ENCODE measurements at regions not wholly inside any gene's neighbourhood (a gene's known extent, or its start where the extent isn't known, plus 50 kb on each side); places are given as distances from the start of the nearest gene placed in this dataset.
"Not testable (repeated sequence)": the region's sequence is repeated elsewhere in the genome, so short reads cannot be mapped to it uniquely, and the experiment has no call there.

GRCh38 chr15:20063167-20063566, 478.4 kb downstream of the GOLGA6L6 start:
- H3K36me3 ChIP-seq (ENCODE audit: insufficient read depth, low read length); H3K4me3 ChIP-seq (ENCODE audit: low read length); H2AFZ ChIP-seq (ENCODE audit: low read depth, low read length); H3K4me1 ChIP-seq (ENCODE audit: insufficient read depth, low read length); H3K9me3 ChIP-seq (ENCODE audit: low read length); H3K27me3 ChIP-seq (ENCODE audit: insufficient read depth, low read length): not testable (repeated sequence)

GRCh38 chr15:20060838-20061237, 480.8 kb downstream of the GOLGA6L6 start:
- not testable (repeated sequence) for H3K27me3 ChIP-seq (ENCODE audit: insufficient read depth, low read length); H3K9me3 ChIP-seq (ENCODE audit: low read length); H3K4me3 ChIP-seq (ENCODE audit: low read length); H3K4me1 ChIP-seq (ENCODE audit: insufficient read depth, low read length); H3K36me3 ChIP-seq (ENCODE audit: insufficient read depth, low read length); H2AFZ ChIP-seq (ENCODE audit: low read depth, low read length)

DNA sequence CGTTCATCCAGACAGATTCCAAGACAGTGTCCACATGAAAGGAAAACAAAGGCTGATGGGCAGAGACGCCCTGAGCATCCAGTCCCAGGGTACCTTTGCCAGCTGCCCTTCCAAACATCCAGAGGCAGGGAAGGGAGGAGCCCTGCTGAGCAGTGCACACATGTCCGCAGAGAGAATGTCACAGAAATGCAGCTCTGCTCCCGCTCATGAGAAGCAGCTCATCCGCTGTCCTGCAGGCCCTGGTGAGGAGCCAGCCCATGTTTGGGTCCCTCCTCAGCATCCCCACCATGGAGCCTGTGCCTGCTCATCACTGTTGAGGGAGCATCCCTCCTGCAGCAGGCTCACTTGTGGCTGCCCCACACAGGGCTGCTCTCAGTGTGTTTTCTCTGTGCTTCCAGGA, 484.7 kb downstream of the GOLGA6L6 start:
- H3K9me3 ChIP-seq (ENCODE audit: low read length); H2AFZ ChIP-seq (ENCODE audit: low read depth, low read length); H3K27me3 ChIP-seq (ENCODE audit: insufficient read depth, low read length); H3K4me3 ChIP-seq (ENCODE audit: low read length); H3K4me1 ChIP-seq (ENCODE audit: insufficient read depth, low read length); H3K36me3 ChIP-seq (ENCODE audit: insufficient read depth, low read length): not testable (repeated sequence)

DNA sequence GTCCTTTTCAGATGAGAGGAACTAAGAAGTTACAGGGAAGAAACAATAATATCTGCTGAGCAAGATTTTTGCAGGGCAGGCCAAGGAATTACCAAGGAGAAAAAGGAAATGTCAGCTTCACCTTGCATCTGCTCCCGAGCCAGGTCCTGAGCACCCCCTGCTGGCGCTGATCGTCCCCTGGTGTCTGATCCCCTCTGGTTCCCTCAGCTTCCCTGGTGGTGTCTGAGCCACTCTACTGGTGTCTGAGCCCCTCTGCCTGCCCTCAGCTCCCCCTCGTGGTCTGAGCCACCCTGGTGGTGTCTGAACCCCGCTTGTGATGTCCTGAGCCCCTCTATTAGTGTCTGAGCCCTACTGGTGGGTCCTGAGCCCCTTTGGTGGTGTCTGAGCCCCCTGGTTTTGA, 485.7 kb downstream of the GOLGA6L6 start:
- H3K4me1 ChIP-seq (ENCODE audit: insufficient read depth, low read length); H3K4me3 ChIP-seq (ENCODE audit: low read length); H3K36me3 ChIP-seq (ENCODE audit: insufficient read depth, low read length); H2AFZ ChIP-seq (ENCODE audit: low read depth, low read length); H3K9me3 ChIP-seq (ENCODE audit: low read length); H3K27me3 ChIP-seq (ENCODE audit: insufficient read depth, low read length): not testable (repeated sequence)

- H3K4me3 ChIP-seq (ENCODE audit: low read length); H3K36me3 ChIP-seq (ENCODE audit: insufficient read depth, low read length); H2AFZ ChIP-seq (ENCODE audit: low read depth, low read length); H3K9me3 ChIP-seq (ENCODE audit: low read length); H3K4me1 ChIP-seq (ENCODE audit: insufficient read depth, low read length); H3K27me3 ChIP-seq (ENCODE audit: insufficient read depth, low read length): not testable (repeated sequence)
Measured at GRCh38 chr15:20048189-20048588, 493.4 kb downstream of the GOLGA6L6 start.

DNA sequence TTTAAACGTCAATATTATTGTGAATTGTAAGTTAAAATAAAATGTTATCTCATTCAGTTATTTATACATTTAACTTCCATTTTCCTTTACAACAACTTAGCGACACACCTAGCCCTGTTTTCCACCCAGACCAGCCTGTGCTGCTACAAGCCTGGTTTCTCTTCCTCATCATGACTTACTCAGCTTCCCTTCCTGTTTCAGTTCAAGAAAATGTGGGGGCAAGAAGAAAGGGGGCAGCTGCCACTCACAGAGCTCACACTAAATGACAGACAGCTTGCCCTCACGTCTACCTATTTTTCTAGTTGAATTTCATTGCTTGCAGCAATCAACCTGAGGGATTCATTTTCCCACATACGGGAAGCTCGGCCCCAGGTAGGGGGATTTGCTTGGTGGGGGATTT, 496.4 kb downstream of the GOLGA6L6 start:
- H3K4me3 ChIP-seq (ENCODE audit: low read length); H3K36me3 ChIP-seq (ENCODE audit: insufficient read depth, low read length); H3K4me1 ChIP-seq (ENCODE audit: insufficient read depth, low read length): not testable (repeated sequence)

GRCh38 chr15:20040691-20041090, 500.9 kb downstream of the GOLGA6L6 start:
- not testable (repeated sequence) for H3K36me3 ChIP-seq (ENCODE audit: insufficient read depth, low read length); H3K4me3 ChIP-seq (ENCODE audit: low read length); H3K4me1 ChIP-seq (ENCODE audit: insufficient read depth, low read length); H3K9me3 ChIP-seq (ENCODE audit: low read length); H3K27me3 ChIP-seq (ENCODE audit: insufficient read depth, low read length); H2AFZ ChIP-seq (ENCODE audit: low read depth, low read length)

More for the DNA sequence above, 496.4 kb downstream of the GOLGA6L6 start:
- not testable (repeated sequence) for H3K9me3 ChIP-seq (ENCODE audit: low read length); H2AFZ ChIP-seq (ENCODE audit: low read depth, low read length); H3K27me3 ChIP-seq (ENCODE audit: insufficient read depth, low read length)

- not testable (repeated sequence) for H3K4me1 ChIP-seq (ENCODE audit: insufficient read depth, low read length); H2AFZ ChIP-seq (ENCODE audit: low read depth, low read length); H3K4me3 ChIP-seq (ENCODE audit: low read length); H3K36me3 ChIP-seq (ENCODE audit: insufficient read depth, low read length); H3K9me3 ChIP-seq (ENCODE audit: low read length); H3K27me3 ChIP-seq (ENCODE audit: insufficient read depth, low read length)
Measured at GRCh38 chr15:20025040-20025439, 516.6 kb downstream of the GOLGA6L6 start.

- H2AFZ ChIP-seq (ENCODE audit: low read depth, low read length); H3K4me3 ChIP-seq (ENCODE audit: low read length); H3K36me3 ChIP-seq (ENCODE audit: insufficient read depth, low read length); H3K9me3 ChIP-seq (ENCODE audit: low read length); H3K4me1 ChIP-seq (ENCODE audit: insufficient read depth, low read length); H3K27me3 ChIP-seq (ENCODE audit: insufficient read depth, low read length): not testable (repeated sequence)
Measured at GRCh38 chr15:20022349-20022748, 519.3 kb downstream of the GOLGA6L6 start.

DNA sequence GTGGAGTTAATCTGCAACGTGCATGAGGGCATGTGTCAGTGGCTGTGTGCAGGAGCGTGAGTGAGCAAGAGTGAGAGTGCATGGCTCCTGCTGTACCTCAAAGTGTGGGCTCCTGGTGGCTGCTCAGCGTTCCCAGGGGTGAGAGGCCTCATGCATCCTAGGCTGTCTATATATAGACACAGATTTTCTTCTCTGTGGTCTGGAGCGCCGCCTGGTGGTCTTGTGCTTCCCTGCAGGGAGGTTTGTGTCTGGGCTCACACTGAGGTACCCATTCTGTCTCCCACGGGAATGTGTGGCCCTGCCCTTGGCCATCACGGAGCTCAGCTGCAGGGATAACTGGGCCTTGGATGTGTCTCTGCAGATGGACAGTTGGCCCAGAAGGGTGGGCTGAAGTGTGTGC, 520.2 kb downstream of the GOLGA6L6 start:
- H3K27me3 ChIP-seq (ENCODE audit: insufficient read depth, low read length); H2AFZ ChIP-seq (ENCODE audit: low read depth, low read length); H3K9me3 ChIP-seq (ENCODE audit: low read length); H3K36me3 ChIP-seq (ENCODE audit: insufficient read depth, low read length); H3K4me1 ChIP-seq (ENCODE audit: insufficient read depth, low read length); H3K4me3 ChIP-seq (ENCODE audit: low read length): not testable (repeated sequence)

- H3K4me1 ChIP-seq (ENCODE audit: insufficient read depth, low read length); H3K4me3 ChIP-seq (ENCODE audit: low read length); H3K27me3 ChIP-seq (ENCODE audit: insufficient read depth, low read length); H2AFZ ChIP-seq (ENCODE audit: low read depth, low read length); H3K36me3 ChIP-seq (ENCODE audit: insufficient read depth, low read length); H3K9me3 ChIP-seq (ENCODE audit: low read length): not testable (repeated sequence)
Measured at GRCh38 chr15:20020588-20020987, 521.0 kb downstream of the GOLGA6L6 start.

- H2AFZ ChIP-seq (ENCODE audit: low read depth, low read length); H3K9me3 ChIP-seq (ENCODE audit: low read length); H3K27me3 ChIP-seq (ENCODE audit: insufficient read depth, low read length); H3K4me3 ChIP-seq (ENCODE audit: low read length); H3K4me1 ChIP-seq (ENCODE audit: insufficient read depth, low read length); H3K36me3 ChIP-seq (ENCODE audit: insufficient read depth, low read length): not testable (repeated sequence)
Measured at GRCh38 chr15:20019758-20020157, 521.8 kb downstream of the GOLGA6L6 start.

- not testable (repeated sequence) for H2AFZ ChIP-seq (ENCODE audit: low read depth, low read length); H3K27me3 ChIP-seq (ENCODE audit: insufficient read depth, low read length); H3K4me3 ChIP-seq (ENCODE audit: low read length); H3K4me1 ChIP-seq (ENCODE audit: insufficient read depth, low read length); H3K36me3 ChIP-seq (ENCODE audit: insufficient read depth, low read length); H3K9me3 ChIP-seq (ENCODE audit: low read length)
Measured at GRCh38 chr15:20017581-20017980, 524.0 kb downstream of the GOLGA6L6 start.

DNA sequence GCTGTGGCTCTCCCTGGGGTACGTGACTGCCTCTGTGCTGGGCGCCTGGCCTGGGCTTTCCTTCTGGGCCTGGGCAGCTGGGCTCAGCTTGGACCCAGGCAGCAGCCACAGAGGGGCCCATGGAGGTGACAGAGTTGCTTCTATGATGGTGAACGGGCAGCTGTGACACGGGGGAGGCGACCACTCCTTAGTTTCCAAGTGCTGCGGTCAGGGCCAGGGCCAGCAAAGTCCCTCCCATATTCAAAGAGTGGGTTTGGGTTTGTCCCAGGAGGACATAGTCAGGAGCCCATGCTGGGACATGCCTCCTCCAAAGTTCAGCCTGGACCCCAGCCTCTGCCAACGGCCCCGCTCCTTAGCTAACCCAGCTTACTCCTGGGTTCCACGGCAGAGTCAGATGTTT, 524.7 kb downstream of the GOLGA6L6 start:
- H3K27me3 ChIP-seq (ENCODE audit: insufficient read depth, low read length); H3K36me3 ChIP-seq (ENCODE audit: insufficient read depth, low read length); H3K9me3 ChIP-seq (ENCODE audit: low read length); H3K4me1 ChIP-seq (ENCODE audit: insufficient read depth, low read length); H3K4me3 ChIP-seq (ENCODE audit: low read length); H2AFZ ChIP-seq (ENCODE audit: low read depth, low read length): not testable (repeated sequence)

GRCh38 chr15:20012837-20013236, 528.8 kb downstream of the GOLGA6L6 start:
- H3K9me3 ChIP-seq (ENCODE audit: low read length); H2AFZ ChIP-seq (ENCODE audit: low read depth, low read length); H3K4me1 ChIP-seq (ENCODE audit: insufficient read depth, low read length); H3K27me3 ChIP-seq (ENCODE audit: insufficient read depth, low read length); H3K4me3 ChIP-seq (ENCODE audit: low read length); H3K36me3 ChIP-seq (ENCODE audit: insufficient read depth, low read length): not testable (repeated sequence)
